HepG2 (cell line): ENCODE measurements at regions not wholly inside any gene's neighbourhood (a gene's known extent, or its start where the extent isn't known, plus 50 kb on each side); places are given as distances from the start of the nearest gene placed in this dataset.

Source experiments
- BCL3 ChIP-seq: sonication (generic); formaldehyde crosslinking; IDR thresholded peaks from 2 replicates; pipeline ENCODE4 v1.5.1; 2020; ENCODE audit warnings: mild to moderate bottlenecking, missing genetic modification reagents, moderate library complexity
- CHD2 ChIP-seq: IDR thresholded peaks from 2 replicates; pipeline ENCODE4 v1.6.1; 2011; ENCODE audit warnings: low read depth, low read length, improper control_type of control experiment
- DPF2 ChIP-seq: sonication (generic); formaldehyde crosslinking; IDR thresholded peaks from 2 replicates; pipeline ENCODE4 v1.4.0; 2020; ENCODE audit warnings: mild to moderate bottlenecking, low read depth, missing genetic modification reagents, borderline replicate concordance
- EED ChIP-seq: sonication (generic); formaldehyde crosslinking; IDR thresholded peaks from 2 replicates; pipeline ENCODE4 v1.5.0; 2020; ENCODE audit warnings: mild to moderate bottlenecking, missing genetic modification reagents
- FOXM1 ChIP-seq: sonication (generic); formaldehyde crosslinking; IDR thresholded peaks from 2 replicates; pipeline ENCODE4 v1.5.0; 2020; ENCODE audit warnings: missing genetic modification reagents
- KAT7 ChIP-seq: IDR thresholded peaks from 2 replicates; pipeline ENCODE4 v1.6.1; 2018; ENCODE audit warnings: borderline replicate concordance, missing compliant biosample characterization
- MAF1 ChIP-seq: sonication (generic); formaldehyde crosslinking; IDR thresholded peaks from 2 replicates; pipeline ENCODE4 v1.5.0; 2020; ENCODE audit warnings: missing genetic modification reagents, borderline replicate concordance
- NR3C1 ChIP-seq: sonication (generic); formaldehyde crosslinking; IDR thresholded peaks from 2 replicates; pipeline ENCODE4 v1.4.0; 2020; ENCODE audit warnings: missing genetic modification reagents
- ZNF275 ChIP-seq: sonication (generic); formaldehyde crosslinking; IDR thresholded peaks from 2 replicates; pipeline ENCODE4 v1.8.0; 2022; ENCODE audit warnings: missing genetic modification reagents, mild to moderate bottlenecking, inconsistent platforms, borderline replicate concordance
- ZNF280B ChIP-seq: sonication (generic); formaldehyde crosslinking; IDR thresholded peaks from 2 replicates; pipeline ENCODE4 v1.5.0; 2020; ENCODE audit warnings: missing genetic modification reagents, mild to moderate bottlenecking, borderline replicate concordance
- ZNF710 ChIP-seq: sonication (generic); formaldehyde crosslinking; IDR thresholded peaks from 2 replicates; pipeline ENCODE4 v1.5.0; 2020; ENCODE audit warnings: mild to moderate bottlenecking, missing genetic modification reagents, borderline replicate concordance
- ZSCAN29 ChIP-seq: sonication (generic); formaldehyde crosslinking; conservative IDR thresholded peaks from 2 replicates; pipeline ENCODE4 v1.4.0; 2020; ENCODE audit warnings: mild to moderate bottlenecking, missing genetic modification reagents
- ZSCAN31 ChIP-seq: sonication (generic); formaldehyde crosslinking; IDR thresholded peaks from 2 replicates; pipeline ENCODE4 v1.5.0; 2020; ENCODE audit warnings: low read depth, mild to moderate bottlenecking, missing genetic modification reagents

- no peak for TF ChIP-seq KAT7
- no peak for TF ChIP-seq MAF1
- no peak for TF ChIP-seq EED (CRISPR knock-in tag)
- TF ChIP-seq CHD2 = no peak
- TF ChIP-seq ZSCAN29 (CRISPR knock-in tag) = no peak
- TF ChIP-seq ZNF280B (CRISPR knock-in tag) = no peak
- TF ChIP-seq ZSCAN31 = no peak
- no peak for TF ChIP-seq FOXM1
- no peak for TF ChIP-seq BCL3 (CRISPR knock-in tag)
- TF ChIP-seq NR3C1 = no peak
- TF ChIP-seq ZNF275 = no peak
- TF ChIP-seq ZNF710 (CRISPR knock-in tag) = no peak
- TF ChIP-seq DPF2 = no peak
Observed at GRCh38 chr16:88288303-88288702, 94.5 kb upstream of the ZNF469 start.
